Heart right ventricle (tissue), 16 donors: ENCODE measurements at regions not wholly inside any gene's neighbourhood (a gene's known extent, or its start where the extent isn't known, plus 50 kb on each side); places are given as distances from the start of the nearest gene placed in this dataset.
"Not testable (repeated sequence)": the region's sequence is repeated elsewhere in the genome, so short reads cannot be mapped to it uniquely, and the experiment has no call there.

ENCODE experiments used
- ATAC-seq, 8 donors: fragments of 200-7000 bp; cut with Tn5 transposase; one replicate each; pipeline ENCODE4 v1.9.1; 2020; ENCODE audit warnings: mild to moderate bottlenecking in 8 of 8, moderate library complexity in 8 of 8, moderate number of reproducible peaks in 1 of 8
- DNase-seq, 2 donors: peaks; one replicate each; pipeline ENCODE4 v3.0.0-alpha.2; 2020
- H3K27ac ChIP-seq, 10 donors: fragments of 200-600 bp; sonication (generic) in 2 of 10; one replicate each; pipeline versions ENCODE4 v1.5.0 to v1.8.0; 2020 to 2022; ENCODE audit warnings: mild to moderate bottlenecking in 3 of 10
- H3K27me3 ChIP-seq, 7 donors: fragments of 200-600 bp; one replicate each; pipeline ENCODE4 v1.8.0; 2021 to 2022; ENCODE audit warnings: mild to moderate bottlenecking in 2 of 7
- H3K36me3 ChIP-seq, 9 donors: fragments of 200-600 bp; sonication (generic) in 1 of 9; one replicate each; pipeline versions ENCODE4 v1.5.0 to v1.8.0; 2020 to 2022; ENCODE audit warnings: mild to moderate bottlenecking in 2 of 9
- H3K4me1 ChIP-seq, 9 donors: fragments of 200-600 bp; sonication (generic) in 1 of 9; one replicate each; pipeline versions ENCODE4 v1.5.0 to v1.8.0; 2020 to 2022; ENCODE audit warnings: mild to moderate bottlenecking in 4 of 9
- H3K4me3 ChIP-seq, 10 donors: fragments of 200-600 bp; sonication (generic) in 2 of 10; one replicate each; pipeline versions ENCODE4 v1.5.0 to v1.8.0; 2020 to 2022; ENCODE audit warnings: mild to moderate bottlenecking in 7 of 10, moderate library complexity in 2 of 10
- H3K9me3 ChIP-seq, 11 donors: fragments of 200-600 bp in 10 of 11; sonication (generic) in 2 of 11; one replicate each; pipeline versions ENCODE4 v1.5.0 to v1.8.0; 2013 to 2022; ENCODE audit warnings: mild to moderate bottlenecking in 2 of 11, control low read depth in 1 of 11, moderate library complexity in 1 of 11
- CTCF ChIP-seq, 9 donors: fragments of 200-600 bp; sonication (generic) in 2 of 9; IDR thresholded peaks; one replicate each; pipeline versions ENCODE4 v1.5.0 to v1.8.0; 2021 to 2022; ENCODE audit warnings: antibody characterized with exemption in 9 of 9, mild to moderate bottlenecking in 5 of 9, moderate library complexity in 1 of 9
- WGBS, 2 donors: extraction: QIAGEN DNeasy Blood & Tissue Kit; methylation state at CpG; one replicate each; pipeline ENCODE4 v1.1.7; 2013; ENCODE audit warnings: inconsistent platforms in 1 of 2; 5-methylcytosine and 5-hydroxymethylcytosine counted together
- intact Hi-C, 10 donors: fragments of 100-400 bp; cut with DNase I; formaldehyde crosslinking; loops; one replicate each; pipeline versions ENCODE4 v1.11.1 to v1.14.2; 2022
- donor health status: Arrhythmogenic right ventricular cardiomyopathy.
- donor health status: ischemic (EF 13 %, LVEDD 7.1; RV severe dilation, severe dysfunction).
- donor health status: healthy with polysubstance abuse.
- donor health status: DM: no; HTN: yes; CAD: no.
- donor health status: DM: no; HTN: no; CAD: no.
- donor health status: ischemic (EF 25% LVEDD 6.9; RV normal size, moderate dysfunction).
- donor health status: ischemic (EF 25% LVEDD 5.7; RV mildly dilated, moderate dysfunction).
- donor health status: healthy.
- donor health status: DM: yes; HTN: yes; CAD: no.
- donor health status: Ischemic cardiomyopathy.
- donor health status: ischemic (EF 35%, LVEDD 5.7; RV mildly dilated, moderate dysfunction).
- donor health status: nonischemic (EF 11% LVEDD 7.7; RV severe dilation, severe dysfunction).
- donor health status: DM: yes; HTN: yes; CAD: no.
- donor health status: PGD.
- donor health status: ischemic (EF 29% LVEDD 5.4; RV normal size, mild dysfunction).
- donor health status: nonischemic (EF 23%, LVEDD 6.1; RV moderate dilation, normal function).

- Histone ChIP-seq H3K27ac (no peak overlapping the region), H3K36me3 (no peaks in the 10 kb centered on the region), H3K4me3 (no peak overlapping the region), H3K9me3 (peaks cover 0 to 10% (median 0%) of the 10 kb centered on the region in 11 donors), H3K27me3 (peaks cover 0 to 13% (median 0%) of the 10 kb centered on the region in 7 donors), H3K4me1 (no peaks in the 10 kb centered on the region)
- no peak for TF ChIP-seq CTCF (IDR thresholded peaks at IDR 0.05)
- DNase-seq (no peak), ATAC-seq (no peak)
- intact Hi-C loops = no loop called here
- 78 to 88% methylated on average over 5 of the region's 5 CpGs for WGBS, 2 donors
These were observed 1299.8 kb upstream of the TMEM132C start for GRCh38 chr12:126967152-126967551.

- no peak for TF ChIP-seq CTCF (IDR thresholded peaks at IDR 0.05)
- ATAC-seq = no peak
- Histone ChIP-seq H3K27ac (no peak overlapping the region), H3K4me1 (no peaks in the 10 kb centered on the region), H3K4me3 (no peak overlapping the region), H3K36me3 (no peaks in the 10 kb centered on the region), H3K9me3 (peaks cover 0 to 4% (median 0%) of the 10 kb centered on the region in 11 donors), H3K27me3 (peaks cover 0 to 37% (median 3%) of the 10 kb centered on the region in 7 donors)
- WGBS, 2 donors = 59 to 69% methylated on average over 3 of the region's 3 CpGs
- intact Hi-C loops = no loop called here
- no peak for DNase-seq
These were observed 1292.2 kb upstream of the TMEM132C start for GRCh38 chr12:126974779-126975178.

- no peak for TF ChIP-seq CTCF (IDR thresholded peaks at IDR 0.05)
- no peak overlapping the region for H3K27ac ChIP-seq
- 56% methylated on average over 6 of the region's 6 CpGs for WGBS, 2 donors
- H3K27me3 ChIP-seq = peaks cover 0 to 29% (median 3%) of the 10 kb centered on the region in 7 donors
- no peak overlapping the region for H3K4me3 ChIP-seq
- H3K4me1 ChIP-seq = no peaks in the 10 kb centered on the region
- ATAC-seq (no peak), DNase-seq (no peak)
- intact Hi-C loops = no loop called here
- no peaks in the 10 kb centered on the region for H3K36me3 ChIP-seq
- H3K9me3 ChIP-seq = peaks cover 0 to 4% (median 0%) of the 10 kb centered on the region in 11 donors
These were observed 1290.4 kb upstream of the TMEM132C start for GRCh38 chr12:126976579-126976978.

GRCh38 chr12:126979564-126979963 is 1287.4 kb upstream of the TMEM132C start:
- H3K27ac ChIP-seq, H3K4me1 ChIP-seq, intact Hi-C loops, H3K36me3 ChIP-seq, H3K27me3 ChIP-seq, DNase-seq, H3K4me3 ChIP-seq, ATAC-seq: not testable (repeated sequence)
- WGBS, 2 donors = 90% methylated on average over 2 of the region's 2 CpGs
- peaks cover 0 to 11% (median 0%) of the 10 kb centered on the region in 11 donors for H3K9me3 ChIP-seq

GRCh38 chr12:126982707-126983106 is 1284.3 kb upstream of the TMEM132C start:
- no peak for DNase-seq
- no peaks in the 10 kb centered on the region for H3K36me3 ChIP-seq
- peaks cover 0 to 16% (median 0%) of the 10 kb centered on the region in 11 donors for H3K9me3 ChIP-seq
- H3K27me3 ChIP-seq = peaks cover 0 to 7% (median 0%) of the 10 kb centered on the region in 7 donors
- no peaks in the 10 kb centered on the region for H3K4me1 ChIP-seq
- H3K4me3 ChIP-seq = no peak overlapping the region
- no peak overlapping the region for H3K27ac ChIP-seq
- ATAC-seq = no peak
- no peak for TF ChIP-seq CTCF (IDR thresholded peaks at IDR 0.05)
- 33 to 45% methylated on average over 1 of the region's 1 CpG for WGBS, 2 donors
- intact Hi-C loops = no loop called here

GRCh38 chr12:126983735-126984134 is 1283.2 kb upstream of the TMEM132C start:
- intact Hi-C loops, H3K36me3 ChIP-seq, H3K4me3 ChIP-seq, H3K4me1 ChIP-seq, H3K27ac ChIP-seq, DNase-seq, ATAC-seq, H3K27me3 ChIP-seq: not testable (repeated sequence)
- H3K9me3 ChIP-seq = peaks cover 0 to 16% (median 0%) of the 10 kb centered on the region in 11 donors
- WGBS, 2 donors = 56 to 64% methylated on average over 2 of the region's 2 CpGs

- intact Hi-C loops, H3K27ac ChIP-seq, H3K4me1 ChIP-seq, H3K27me3 ChIP-seq, DNase-seq, H3K4me3 ChIP-seq, H3K36me3 ChIP-seq, ATAC-seq: not testable (repeated sequence)
- H3K9me3 ChIP-seq = peaks cover 0 to 16% (median 0%) of the 10 kb centered on the region in 11 donors
These were observed 1281.3 kb upstream of the TMEM132C start for GRCh38 chr12:126985663-126986062.
